ENCODE measurements at regions not wholly inside any gene's neighbourhood (a gene's known extent, or its start where the extent isn't known, plus 50 kb on each side); places are given as distances from the start of the nearest gene placed in this dataset.

DNA sequence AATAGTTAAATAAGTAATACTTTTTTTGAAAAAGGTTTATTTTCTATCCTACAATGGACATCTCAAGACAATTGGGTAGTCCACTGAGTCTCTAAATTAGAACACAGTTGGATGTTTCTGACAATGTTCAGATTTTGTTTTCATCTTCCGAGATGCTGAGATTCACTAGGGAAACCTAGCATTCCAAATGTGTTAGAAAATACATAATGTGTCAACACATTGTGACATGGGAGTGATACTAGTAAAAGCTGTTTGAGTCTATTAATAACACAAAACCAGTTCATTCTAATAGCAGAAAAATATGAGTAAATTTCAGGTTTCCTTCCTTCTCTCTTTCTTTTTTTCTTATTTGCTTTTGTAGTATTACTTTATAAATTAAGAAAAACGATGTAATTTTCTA is 68.2 kb upstream of the CDH10 start:
- Mint-ChIP-seq H3K36me3 (ENCODE audit: low read depth) (no peaks in the 10 kb centered on the region), H3K27me3 (ENCODE audit: low read depth) (no peaks in the 10 kb centered on the region), H3K4me3 (no peak overlapping the region), H3K27ac (ENCODE audit: unreplicated experiment) (no peak overlapping the region), H3K4me1 (peaks cover under 1% of the 10 kb centered on the region), H3K9me3 (peaks cover 3% of the 10 kb centered on the region)
- no peak for DNase-seq (ENCODE audit: low read depth, low spot score)
- TF ChIP-seq CTCF (conservative IDR thresholded peaks at IDR 0.05): no peak

DNA sequence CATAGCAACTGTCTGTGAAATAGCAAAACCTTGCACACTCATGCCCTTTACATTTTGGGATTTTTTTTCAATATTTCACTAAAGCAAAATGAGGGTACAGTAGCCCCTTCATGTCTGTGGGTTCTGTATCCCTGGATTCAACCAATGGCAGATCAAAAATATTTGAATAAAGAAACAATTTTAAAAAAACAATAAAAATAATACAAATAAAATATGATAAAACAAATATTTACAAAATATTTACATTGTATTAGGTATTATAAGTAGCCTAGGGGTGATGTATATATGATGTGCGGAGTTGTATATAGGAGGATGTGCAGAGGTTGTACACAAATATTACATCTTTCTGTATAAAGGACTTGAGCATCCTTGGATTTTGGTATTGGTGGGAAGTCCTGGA is 67.3 kb upstream of the CDH10 start:
- H3K4me1 Mint-ChIP-seq: peaks cover 6% of the 10 kb centered on the region
- no peak for DNase-seq (ENCODE audit: low read depth, low spot score)
- H3K9me3 Mint-ChIP-seq: peaks cover 3% of the 10 kb centered on the region
- no peaks in the 10 kb centered on the region for H3K36me3 Mint-ChIP-seq (ENCODE audit: low read depth)
- H3K4me3 Mint-ChIP-seq: no peak overlapping the region
- no peaks in the 10 kb centered on the region for H3K27me3 Mint-ChIP-seq (ENCODE audit: low read depth)
- no peak overlapping the region for H3K27ac Mint-ChIP-seq (ENCODE audit: unreplicated experiment)
- no peak for TF ChIP-seq CTCF (conservative IDR thresholded peaks at IDR 0.05)

DNA sequence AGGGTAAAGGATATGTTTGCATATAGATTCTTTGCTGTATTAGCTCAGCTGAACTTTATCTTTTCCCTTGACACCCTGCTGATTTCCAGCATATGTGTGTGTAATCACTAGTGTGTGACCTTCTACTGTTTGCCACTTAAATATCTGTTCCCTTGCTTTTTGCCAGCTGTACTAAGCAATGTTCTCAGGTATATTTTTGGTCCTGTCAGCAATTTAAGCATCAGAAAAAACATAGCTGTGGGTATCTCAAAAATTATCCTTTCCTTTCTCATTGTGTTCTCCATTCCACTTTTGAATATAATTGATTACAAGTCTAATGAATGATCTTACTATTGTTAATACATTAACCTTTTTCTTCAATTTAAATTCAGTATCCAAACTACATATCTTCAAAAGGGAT is 59.2 kb upstream of the CDH10 start:
- H3K9me3 Mint-ChIP-seq: no peaks in the 10 kb centered on the region
- no peak for TF ChIP-seq CTCF (conservative IDR thresholded peaks at IDR 0.05)
- no peaks in the 10 kb centered on the region for H3K27me3 Mint-ChIP-seq (ENCODE audit: low read depth)
- H3K4me1 Mint-ChIP-seq: peaks cover 9% of the 10 kb centered on the region
- no peak for DNase-seq (ENCODE audit: low read depth, low spot score)
- H3K27ac Mint-ChIP-seq (ENCODE audit: unreplicated experiment): no peak overlapping the region
- no peaks in the 10 kb centered on the region for H3K36me3 Mint-ChIP-seq (ENCODE audit: low read depth)
- no peak overlapping the region for H3K4me3 Mint-ChIP-seq

Data from neural crest cell (in vitro differentiated cells).